ENCODE measurements at regions not wholly inside any gene's neighbourhood (a gene's known extent, or its start where the extent isn't known, plus 50 kb on each side); places are given as distances from the start of the nearest gene placed in this dataset.

DNA sequence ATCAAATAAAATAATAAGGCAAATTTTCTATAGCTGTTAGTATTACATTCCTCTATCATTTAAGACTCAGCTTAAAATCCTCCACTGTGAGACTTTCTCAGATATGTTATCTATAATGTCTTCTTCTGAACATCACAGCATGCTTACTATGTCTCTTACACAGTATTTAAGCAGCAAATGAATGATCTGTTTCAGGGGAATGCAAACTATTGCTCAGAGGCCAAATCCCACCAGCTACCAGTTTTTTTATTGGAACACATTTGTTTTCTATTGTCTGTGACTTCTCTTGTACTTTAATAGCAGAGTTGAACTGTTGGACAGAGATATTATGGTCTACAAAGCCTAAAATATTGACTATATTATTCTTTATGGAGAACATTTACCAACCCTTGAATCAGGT, 59.6 kb downstream of the C3orf38 start:
- no peak for DNase-seq

DNA sequence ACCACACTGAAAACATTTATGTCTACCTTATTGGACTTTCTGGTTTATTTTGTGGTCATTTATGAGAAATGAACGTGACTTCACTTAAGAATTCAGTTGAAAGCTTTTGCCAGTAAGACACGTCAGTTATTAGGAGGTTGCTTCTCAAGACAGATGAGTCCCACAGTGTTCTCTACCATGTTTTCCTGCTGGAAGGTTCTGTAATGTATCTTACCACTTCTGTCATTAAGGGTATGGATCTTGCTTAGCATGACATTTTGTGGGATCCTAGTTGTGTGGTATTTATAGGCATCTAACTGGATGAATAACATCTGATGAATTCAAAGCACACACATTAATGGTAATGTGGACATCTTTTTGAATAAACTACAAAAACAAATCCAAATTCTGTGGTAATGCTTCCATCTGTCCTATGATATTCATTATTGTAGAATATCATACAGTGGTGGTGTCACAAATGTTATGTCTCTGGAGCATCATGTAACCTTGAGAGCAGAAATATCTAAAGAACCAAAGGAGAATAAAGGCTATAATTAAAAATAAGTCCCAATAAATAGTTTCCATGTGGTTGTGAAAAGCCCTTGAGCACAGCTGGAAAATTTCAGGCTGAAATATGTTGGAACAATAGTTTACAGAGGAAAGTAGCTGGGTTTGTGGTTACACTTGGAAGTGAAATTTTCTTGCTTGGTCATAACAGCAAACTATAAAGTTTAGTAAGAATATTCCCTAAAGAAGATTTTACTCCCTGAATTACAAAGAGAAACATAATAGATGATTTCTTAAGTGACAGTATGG, 61.5 kb downstream of the C3orf38 start:
- DNase-seq = peak; percentile 19

DNA sequence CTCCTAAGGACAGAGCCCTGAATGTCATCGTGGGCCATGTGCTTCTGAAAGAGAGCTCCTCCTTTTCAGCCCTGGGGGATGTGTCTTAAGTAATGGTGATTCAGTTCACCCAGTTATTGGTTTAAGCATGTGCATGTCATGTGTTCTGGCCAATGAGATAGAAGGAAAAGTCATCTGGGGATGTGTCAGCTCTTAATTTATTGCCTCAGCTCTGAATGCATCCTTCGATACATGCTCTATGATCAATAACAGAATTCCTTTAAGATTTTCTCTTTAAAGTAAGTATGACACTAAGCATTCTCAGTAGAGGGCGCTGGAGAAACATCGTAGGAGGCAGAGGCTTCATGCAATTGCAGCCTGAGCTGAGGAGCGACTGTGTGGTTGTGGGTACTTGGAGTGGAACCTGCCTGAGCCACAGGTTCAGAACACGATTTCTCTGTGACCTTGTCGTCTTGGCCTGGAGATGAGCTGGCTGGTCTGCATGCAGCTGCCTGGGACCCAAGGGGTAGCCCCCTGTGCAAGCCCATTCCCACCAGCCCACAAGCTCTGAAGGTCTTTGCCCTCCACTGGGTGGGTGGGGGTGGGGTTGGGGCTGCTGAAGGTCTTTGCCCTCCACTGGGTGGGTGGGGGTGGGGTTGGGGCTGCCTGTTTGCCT, 69.5 kb downstream of the C3orf38 start:
- DNase-seq = peak; percentile 57

DNA sequence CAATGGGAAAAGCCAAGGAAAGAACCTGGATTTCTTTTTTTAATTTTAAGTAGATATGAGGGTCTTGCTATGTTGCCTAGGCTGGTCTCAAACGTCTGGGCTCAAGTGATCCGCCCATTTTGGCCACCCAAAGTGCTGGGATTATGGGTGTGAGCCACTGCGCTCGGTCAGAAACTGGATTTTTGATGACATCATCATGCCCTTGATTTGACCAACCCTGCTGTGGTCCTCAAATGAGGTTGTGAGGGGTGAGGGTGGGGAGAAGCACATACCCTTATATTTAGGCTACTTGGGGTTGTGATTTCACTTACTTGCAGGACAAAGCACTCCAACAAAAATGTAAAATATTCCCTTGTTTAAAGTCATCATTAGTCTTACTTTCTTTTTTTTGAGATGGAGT, 70.4 kb downstream of the C3orf38 start:
- no peak for DNase-seq

DNA sequence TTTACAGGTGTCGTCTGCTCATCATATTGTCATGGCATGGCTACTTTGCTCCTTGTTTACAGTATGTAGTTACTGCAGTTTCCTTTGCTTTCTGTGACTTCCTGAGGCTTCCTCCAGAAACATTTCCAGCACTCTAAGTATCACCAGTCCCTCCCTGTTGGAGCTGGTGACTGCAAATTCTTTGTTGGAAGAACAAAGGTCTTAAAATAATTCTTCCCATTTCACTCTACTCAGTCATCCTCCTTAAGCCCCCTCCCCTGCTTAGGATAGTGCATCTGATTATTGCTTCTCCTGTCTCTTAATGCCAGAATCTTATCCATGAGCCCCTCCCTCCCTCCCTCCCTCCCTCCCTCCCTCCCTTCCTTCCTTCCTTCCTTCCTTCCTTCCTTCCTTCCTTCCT, 72.0 kb downstream of the C3orf38 start:
- DNase-seq = no peak

DNA sequence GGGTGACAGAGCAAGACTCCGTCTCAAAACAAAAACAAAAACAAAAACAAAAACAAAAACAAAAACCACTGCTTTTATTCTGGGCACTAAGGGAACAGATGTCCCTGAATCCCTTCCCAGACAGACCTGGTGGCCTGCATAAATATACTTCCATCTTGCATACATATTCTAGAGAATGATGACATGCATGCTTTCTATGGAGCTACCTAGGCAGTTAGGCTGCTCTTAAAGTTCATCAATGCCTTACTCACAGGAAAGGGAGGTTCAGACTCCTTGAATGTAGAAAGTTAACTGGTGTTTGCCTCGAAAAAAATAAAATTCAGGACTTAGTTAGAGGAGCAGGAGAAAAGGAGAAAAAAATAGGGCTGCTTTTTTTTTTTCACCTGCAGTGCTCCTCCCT, 72.6 kb downstream of the C3orf38 start:
- no peak for DNase-seq

DNA sequence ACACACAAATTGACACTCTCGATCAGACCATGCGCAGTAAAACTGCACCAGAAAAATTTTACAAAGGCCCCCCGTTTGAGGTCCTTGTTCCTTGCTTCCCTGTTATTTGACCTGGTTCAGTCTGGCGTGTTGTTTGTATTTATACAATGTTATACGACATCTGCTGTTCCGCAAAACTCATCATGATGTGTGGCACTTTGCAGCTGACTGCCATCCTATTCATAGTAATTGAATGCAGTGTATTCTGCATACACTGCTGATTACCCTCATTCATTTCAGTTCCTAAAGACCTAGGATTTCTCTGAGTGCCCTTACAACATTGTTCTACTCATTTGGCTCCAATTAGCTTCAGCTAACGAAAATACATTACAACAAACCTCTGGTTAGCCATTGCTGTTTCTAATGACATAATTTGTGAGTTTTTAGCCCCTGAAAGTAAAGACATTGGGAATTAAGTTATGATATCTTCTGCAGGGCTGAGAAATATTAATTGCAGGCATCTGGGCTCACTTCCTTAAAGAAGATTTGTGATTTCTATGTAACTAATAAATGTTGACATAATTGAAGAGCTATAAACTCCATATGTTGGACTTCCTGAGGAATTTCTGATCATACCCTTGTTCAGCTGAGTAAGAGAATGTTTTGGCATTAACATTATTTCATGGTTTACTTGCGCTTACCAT, 75.7 kb downstream of the C3orf38 start:
- DNase-seq = no peak

DNA sequence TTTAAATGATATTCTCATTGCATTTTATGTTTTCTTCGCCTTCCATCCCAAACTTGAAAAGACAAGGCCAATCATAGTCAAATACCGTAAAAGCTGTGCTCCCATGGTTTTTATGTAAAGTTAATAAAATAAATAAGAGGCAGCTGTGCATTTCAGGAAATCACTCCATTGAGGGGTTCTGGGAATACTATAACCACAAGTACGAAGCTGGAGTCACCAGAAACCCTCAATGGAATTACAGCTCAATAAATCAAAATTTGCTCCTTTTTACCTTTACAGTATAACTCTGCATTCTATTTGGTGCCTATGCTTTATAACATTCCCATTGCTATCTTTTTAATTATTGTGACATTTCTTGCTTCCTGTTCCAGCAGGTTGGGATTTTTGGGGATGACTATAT, 77.2 kb downstream of the C3orf38 start:
- no peak for DNase-seq

DNA sequence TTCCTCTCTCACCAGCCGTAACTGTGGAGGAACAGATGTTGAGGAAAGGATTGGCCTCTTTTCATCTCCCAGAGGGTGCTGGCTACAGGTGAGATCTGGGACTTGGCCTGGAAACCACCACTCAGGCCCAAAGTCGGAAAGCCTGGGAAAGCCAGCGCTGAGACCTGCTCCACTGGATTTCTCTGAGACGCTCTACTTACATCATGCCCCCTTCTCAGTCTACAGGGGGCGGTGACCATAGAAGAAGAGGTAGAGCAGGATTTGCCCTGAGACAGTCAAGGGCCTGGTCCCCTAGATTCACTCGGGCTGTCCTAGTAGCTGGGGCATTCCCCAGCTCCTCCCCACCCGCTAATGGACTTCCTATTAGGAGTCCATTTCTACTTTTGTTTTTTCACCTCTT, 80.9 kb downstream of the C3orf38 start:
- DNase-seq = no peak

DNA sequence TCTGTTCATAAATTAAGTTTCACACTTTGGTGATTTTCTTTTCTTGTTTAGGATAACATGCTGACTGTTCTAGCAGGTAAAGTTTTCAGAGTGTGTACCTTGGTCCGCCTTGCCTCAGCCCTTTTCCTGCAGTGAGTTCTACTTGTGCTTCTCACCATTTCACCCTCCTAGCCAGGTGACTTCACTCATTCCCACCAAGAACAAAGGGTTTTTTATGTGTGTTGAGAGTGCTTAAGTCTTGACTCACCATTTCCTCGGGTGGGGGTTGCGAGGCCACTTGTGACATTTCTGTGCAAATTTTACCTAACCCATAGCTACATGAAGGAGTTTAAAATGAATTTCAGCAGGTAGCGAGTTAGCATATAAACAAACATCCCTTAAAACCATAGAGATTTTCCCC, 81.4 kb downstream of the C3orf38 start:
- no peak for DNase-seq

DNA sequence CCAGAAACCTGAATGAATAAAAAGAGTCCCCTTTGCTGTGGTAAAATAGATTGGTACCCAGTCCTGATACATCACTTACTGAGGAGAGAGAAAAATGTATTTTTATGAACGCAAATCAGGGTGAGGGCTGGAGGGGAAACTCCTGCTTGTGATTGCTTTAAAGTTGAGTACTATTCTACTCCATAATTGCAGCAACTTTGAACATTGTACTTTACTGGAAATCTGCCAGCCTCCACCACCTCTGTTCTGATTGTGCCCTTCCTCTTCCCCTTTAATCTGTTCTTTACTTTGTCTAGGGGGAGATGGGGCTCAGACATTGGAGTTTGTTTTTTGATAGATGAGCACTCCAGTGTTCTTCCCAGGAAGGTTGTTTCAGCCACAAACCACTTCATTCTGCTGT, 81.9 kb downstream of the C3orf38 start:
- DNase-seq = no peak

DNA sequence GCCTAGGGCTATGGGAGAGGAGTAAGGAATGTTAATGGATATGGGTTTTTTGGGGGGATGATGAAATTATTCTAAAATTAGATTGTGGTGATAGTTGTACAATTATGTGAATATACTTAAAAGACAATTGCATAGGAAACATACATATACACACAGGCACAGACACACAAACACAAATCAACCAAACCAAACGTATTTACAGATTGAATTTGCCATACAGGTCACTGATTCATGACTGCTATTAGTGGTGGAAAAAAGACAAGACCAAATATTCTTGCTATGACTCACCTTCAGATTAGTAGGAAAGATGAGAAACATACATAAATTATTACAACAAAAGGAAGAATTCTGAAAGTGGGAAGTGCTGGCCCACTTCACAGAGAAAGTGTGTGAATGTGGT, 85.3 kb downstream of the C3orf38 start:
- DNase-seq = no peak

DNA sequence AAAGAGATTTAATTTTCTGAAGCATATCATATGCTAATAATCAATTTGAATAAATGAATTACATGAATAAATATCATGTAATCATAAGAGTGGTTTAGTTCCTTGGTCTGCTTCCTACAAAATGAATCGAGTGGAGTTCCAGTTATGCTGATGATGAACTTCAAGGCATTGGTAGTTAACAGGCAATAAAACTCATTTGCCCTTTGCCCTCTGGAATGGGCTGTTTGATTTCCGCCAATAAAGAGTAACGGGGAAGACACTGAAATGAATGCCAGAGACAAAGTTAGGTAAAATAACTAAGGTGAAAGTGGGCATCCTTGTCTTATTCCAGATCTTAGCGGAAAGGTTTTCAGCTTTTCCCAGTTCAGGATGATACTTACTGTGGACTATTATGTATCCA, 90.1 kb downstream of the C3orf38 start:
- no peak for DNase-seq

DNA sequence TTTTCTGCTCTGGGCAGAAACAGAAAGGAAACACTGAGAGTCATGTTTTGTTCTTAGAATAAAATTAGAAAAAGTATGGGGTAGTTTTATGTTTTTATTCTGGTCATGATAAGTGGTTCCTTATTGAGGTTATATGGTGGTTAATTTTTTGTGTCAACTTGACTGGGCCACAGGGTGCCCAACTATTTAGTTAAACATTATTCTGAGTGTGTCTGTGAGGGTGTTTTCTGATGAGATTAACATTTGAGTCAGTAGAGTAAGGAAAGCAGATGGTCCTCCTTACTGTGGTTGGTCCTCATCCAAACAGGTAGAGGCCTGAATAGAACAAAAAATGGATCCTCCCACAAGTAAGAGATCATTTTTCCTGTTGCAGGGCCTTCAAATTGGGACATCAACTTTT, 98.9 kb downstream of the C3orf38 start:
- DNase-seq = no peak

DNA sequence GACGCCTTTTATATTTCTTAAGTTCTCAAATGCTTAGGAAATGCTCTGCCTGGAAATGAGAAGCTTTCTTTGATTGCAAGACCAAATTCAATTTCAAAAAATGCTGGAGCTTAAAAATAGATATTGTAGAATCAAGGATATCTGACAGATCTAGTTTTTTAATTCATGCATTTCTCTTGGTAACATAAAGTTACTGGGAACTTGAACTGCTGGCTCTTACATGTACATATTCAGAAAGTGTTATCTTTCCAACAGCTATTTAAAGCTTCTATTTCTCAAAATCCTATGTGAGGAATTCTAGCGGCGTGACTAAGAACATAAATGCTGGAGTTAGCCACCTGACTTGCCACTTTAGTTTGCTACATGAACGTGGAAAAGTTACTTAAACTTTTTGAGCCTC, 109.3 kb downstream of the C3orf38 start:
- DNase-seq = no peak

DNA sequence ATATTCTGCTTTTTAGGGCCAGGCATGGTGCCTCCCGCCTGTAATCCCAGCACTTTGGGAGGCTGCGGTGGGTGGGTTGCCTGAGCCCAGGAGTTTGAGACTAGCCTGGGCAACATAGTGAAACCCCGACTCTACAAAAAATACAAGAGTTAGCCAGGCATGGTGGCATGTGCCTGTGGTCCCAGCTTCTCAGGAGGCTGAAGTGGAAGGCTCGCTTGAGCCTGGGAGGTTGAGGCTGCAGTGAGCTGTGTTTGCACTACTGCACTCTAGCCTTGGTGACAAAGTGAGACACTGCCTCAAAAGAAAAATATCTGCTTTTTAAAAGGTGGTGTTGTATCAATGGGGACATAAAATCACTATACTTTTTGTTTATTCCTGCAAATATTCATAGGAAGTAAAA, 112.8 kb downstream of the C3orf38 start:
- DNase-seq = no peak

DNA sequence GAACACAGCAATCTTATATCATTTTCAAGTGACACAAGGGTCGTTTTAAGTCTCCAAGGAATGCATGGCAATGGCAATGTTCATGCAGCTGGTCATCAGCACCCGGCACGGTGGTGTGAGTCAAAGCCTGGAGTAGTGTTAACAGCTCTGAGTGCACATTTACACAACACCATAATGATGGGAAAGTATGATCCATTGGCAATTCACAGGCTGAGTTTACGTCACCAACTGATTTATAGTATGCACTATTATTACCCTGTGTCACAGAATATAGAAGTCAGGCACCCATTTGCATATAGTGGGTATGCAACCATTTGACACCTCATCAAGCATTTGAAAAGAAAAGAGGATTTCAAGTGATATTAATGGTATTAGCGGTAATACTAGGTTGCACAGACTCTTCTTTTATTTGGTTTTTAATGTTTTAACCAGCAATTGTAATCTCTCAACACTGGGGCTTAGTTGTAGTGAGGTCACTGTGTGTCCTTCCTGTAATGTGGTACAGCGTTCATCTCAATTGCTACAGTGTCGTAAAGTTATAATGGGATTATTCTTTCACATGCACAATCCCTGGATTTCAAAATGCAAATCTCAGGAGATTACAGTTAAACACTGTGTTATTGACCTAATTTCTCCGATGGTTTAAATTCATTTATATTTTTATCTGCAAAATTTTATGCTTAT, 113.8 kb downstream of the C3orf38 start:
- DNase-seq = no peak

DNA sequence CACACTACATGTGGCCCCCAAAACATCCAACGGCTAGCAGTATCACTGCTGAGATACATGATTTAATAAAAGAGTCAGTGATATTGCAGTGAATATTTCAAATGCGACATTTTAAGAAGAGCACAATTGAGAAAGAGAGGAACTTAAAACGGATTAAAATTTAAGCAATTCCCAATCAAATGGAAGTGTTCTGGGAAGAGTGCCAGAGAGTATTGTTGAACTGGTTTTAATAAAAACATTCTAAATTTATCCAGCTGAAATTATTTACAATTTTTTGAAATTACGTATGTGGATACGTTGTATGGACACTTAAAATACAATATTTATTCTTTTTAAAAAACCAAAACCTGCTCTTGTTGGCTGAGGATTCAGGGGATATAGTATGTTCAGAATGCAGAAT, 117.7 kb downstream of the C3orf38 start:
- DNase-seq = no peak

DNA sequence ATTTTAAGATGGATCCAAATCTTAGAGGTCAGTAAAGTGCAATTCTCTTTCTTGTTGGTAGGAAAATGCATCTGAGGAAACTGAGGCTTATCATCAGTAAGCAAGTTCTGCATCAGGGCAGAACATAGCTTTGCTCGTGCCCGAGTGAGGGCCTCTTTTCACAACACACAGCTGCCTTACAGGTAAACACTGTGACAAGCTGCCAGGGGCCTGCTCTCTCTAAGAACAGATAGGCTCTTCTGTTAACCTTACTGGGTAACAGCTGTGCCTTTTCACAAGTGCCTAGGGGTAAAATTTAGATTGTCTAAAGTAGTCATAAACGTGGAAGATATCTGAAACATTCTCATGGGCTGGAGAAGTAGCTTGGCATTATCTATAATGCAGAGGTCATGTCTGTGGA, 118.1 kb downstream of the C3orf38 start:
- DNase-seq = no peak

DNA sequence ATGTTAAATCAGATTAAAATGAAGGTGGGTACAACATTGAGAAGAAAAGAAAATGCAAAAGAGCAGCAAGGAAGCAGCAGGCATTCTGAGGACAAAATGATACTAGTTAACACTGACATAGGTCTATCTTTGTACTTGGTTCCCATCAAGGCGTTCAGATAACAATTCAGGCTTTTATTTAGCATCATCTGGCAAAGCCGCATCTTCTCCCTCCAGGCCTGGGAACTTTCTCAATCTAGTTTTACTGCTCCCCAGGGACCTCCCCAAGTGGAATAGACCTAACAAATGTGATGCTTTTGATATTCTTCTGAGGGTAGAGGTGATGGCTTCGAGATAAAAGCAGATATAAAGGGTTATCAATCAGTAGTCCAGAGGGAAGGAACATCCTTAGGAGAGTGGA, 130.6 kb downstream of the C3orf38 start:
- no peak for DNase-seq

DNA sequence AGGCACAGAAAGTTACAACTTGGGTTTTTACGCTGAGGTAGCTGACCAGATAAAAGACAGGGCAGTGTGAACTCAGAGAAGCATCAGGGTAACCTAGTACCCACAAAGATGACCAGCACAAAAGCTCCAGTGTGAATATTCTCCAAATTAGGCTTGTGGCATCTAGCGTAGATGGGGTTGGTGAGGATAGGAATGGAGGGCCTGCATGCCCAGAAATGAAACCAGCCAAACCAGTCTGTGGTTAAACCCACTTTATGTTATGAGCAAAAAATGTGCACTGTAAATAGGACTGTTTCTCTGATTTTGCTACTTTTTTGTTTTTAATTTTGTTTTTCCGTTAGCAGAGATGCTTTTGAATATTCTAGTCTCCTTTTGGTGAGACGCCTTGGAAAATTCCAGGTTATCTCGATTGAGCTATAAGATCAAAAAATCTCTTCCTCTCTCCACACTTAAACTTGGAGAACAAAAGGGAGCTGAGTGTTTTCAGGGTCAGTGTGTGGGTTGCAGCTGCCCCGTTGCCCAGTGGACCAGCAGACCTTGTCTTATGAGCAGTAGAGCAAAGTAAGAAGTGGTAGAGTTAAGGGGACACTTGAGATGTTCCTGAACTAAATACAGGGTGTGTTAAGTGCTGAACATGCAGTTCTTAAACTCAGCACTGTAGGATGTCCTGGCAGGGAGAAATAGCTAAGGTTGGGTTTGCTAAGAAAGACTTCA, 132.9 kb downstream of the C3orf38 start:
- DNase-seq = no peak

DNA sequence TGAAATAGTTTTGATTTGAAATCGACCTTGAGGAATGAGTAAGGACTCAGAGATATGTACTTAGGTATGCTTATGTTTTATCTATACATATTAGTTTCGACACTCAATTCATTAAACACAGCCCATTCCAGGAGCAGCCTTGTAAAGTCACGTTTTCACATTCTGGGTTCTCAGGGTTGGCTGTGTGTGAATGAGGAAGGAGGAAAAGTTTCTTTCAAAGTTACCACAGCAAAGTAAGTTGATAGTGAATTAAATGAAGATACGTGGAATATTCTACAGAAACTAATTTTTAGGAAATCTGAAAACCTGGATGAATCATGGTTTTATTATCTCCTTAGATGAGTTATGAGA, 133.5 kb downstream of the C3orf38 start:
- DNase-seq = no peak

Data from renal pelvis (tissue), 1 donor.